Stimulated activated effector memory CD8-positive, alpha-beta T cell treated with anti-CD3 and anti-CD28 coated beads, Interleukin-12 subunit alpha, Interleukin-12 subunit beta, amount 100 ng/mL, for 72 hours (primary cell): ENCODE measurements at regions not wholly inside any gene's neighbourhood (a gene's known extent, or its start where the extent isn't known, plus 50 kb on each side); places are given as distances from the start of the nearest gene placed in this dataset.
"Not testable (repeated sequence)": the region's sequence is repeated elsewhere in the genome, so short reads cannot be mapped to it uniquely, and the experiment has no call there.

Source experiments
- ATAC-seq: fragments of 150-1000 bp; cut with Tn5 transposase; 2 replicates; pipeline ENCODE4 v1.10.0; 2021
- DNase-seq, 2 donors: peaks; one replicate each; pipeline ENCODE4 v3.0.0; 2021 to 2022; ENCODE audit warnings: low spot score in 2 of 2
- H3K27ac Mint-ChIP-seq: one replicate; pipeline ENCODE4 v1.8.0; 2022; ENCODE audit warnings: mild to moderate bottlenecking, mixed read lengths
- H3K36me3 Mint-ChIP-seq: one replicate; pipeline ENCODE4 v1.8.0; 2022; ENCODE audit warnings: mild to moderate bottlenecking, mixed read lengths
- H3K4me1 Mint-ChIP-seq: one replicate; pipeline ENCODE4 v1.8.0; 2022; ENCODE audit warnings: mixed read lengths
- H3K4me3 Mint-ChIP-seq: one replicate; pipeline ENCODE4 v1.8.0; 2022; ENCODE audit warnings: mild to moderate bottlenecking, mixed read lengths
- H3K9me3 Mint-ChIP-seq: one replicate; pipeline ENCODE4 v1.8.0; 2022; ENCODE audit warnings: mixed read lengths

DNA sequence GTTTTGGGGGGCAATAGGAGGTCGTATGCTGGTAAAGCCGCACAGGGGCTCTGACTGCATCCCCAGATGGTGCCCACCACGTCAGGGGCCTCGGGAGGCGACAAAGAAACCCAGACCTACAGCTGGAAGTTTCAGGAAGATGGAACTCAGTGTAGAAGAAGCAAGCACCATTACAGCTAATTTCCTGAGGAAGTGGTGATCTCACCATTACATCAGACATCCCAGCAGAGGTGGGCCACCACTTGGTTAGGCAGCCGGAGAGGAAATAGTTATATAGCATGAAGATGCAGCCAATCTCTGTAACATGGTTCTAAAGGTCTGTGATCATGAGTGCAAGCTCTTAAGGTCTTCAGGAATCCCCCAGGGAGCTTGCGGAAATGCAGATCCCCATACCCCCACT is 127.3 kb upstream of the PCBD1 start:
- Mint-ChIP-seq H3K4me1 (no peaks in the 10 kb centered on the region), H3K9me3 (no peaks in the 10 kb centered on the region), H3K27ac (no peak overlapping the region), H3K4me3 (no peak overlapping the region), H3K36me3 (no peaks in the 10 kb centered on the region)
- no peak for DNase-seq
- no peak for ATAC-seq

DNA sequence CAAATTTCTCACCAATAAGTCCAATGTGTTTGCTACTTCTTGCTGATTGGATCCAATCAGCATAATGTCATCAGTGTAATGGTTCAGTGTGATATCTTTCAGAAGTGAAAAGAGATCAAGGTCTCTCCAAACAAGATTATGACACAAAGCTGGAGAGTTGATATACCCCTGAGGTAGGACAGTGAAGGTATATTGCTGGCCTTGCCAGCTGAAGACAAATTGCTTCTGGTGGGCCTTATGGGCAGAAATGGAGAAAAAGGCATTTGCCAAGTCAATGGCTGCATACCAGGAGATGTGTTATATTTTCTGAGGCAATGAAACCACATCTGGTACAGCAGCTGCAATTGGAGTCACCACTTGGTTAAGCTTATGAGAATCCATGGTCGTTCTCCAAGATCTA is 131.7 kb upstream of the PCBD1 start:
- not testable (repeated sequence) for H3K4me1 Mint-ChIP-seq, H3K27ac Mint-ChIP-seq, H3K36me3 Mint-ChIP-seq, H3K4me3 Mint-ChIP-seq, DNase-seq, ATAC-seq, H3K9me3 Mint-ChIP-seq

DNA sequence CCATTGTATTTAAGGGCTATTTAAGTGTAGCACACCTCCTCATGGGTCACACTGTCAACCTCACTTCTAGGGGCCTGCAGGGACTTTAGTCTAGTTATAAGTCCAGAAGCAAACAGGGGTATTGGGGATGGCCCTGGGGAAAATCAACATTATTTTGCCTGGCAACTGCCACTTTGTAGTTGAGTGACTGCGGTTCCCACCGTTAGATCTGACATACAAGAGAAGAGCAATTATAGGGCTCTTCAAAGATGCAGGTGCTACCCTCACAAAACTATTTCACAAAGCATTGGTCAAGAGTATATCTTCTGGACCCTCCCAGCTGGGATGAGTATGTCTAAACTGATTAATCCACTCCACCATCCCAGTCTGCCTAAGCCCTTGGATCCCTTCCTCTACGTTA is 133.0 kb upstream of the PCBD1 start:
- no peak for ATAC-seq

DNA sequence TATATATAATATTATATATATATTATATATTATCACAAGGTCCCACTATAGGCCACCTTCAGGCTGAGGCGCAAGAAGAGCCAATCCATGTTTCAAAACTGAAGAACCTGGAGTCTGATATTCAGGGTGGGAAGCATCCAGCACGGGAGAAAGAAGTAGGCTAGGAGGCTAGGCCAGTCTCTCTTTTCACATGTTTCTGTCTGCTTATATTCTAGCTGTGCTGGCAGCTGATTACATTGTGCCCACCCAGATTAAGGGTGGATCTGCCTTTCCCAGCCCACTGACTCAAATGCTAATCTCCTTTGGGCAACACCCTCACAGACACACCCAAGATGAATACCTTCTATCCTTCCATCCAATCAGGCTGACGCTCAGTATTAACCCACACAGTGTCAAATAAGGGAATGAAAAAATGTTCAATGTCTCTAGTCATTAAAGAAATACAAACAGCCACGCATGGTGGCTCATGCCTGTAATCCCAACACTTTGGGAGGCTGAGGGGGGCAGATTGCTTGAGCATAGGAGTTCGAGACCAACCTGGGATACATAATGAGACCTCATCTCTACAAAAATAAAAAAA is 135.4 kb upstream of the PCBD1 start:
- DNase-seq, result no peak
- H3K4me3 Mint-ChIP-seq, result no peak overlapping the region
- H3K4me1 Mint-ChIP-seq, result no peaks in the 10 kb centered on the region
- no peak for ATAC-seq
- H3K36me3 Mint-ChIP-seq, result no peaks in the 10 kb centered on the region
- no peak overlapping the region for H3K27ac Mint-ChIP-seq
- no peaks in the 10 kb centered on the region for H3K9me3 Mint-ChIP-seq

More for the DNA sequence above, 133.0 kb upstream of the PCBD1 start:
- no peaks in the 10 kb centered on the region for H3K9me3 Mint-ChIP-seq
- H3K4me3 Mint-ChIP-seq, result no peak overlapping the region
- DNase-seq, result no peak
- no peak overlapping the region for H3K27ac Mint-ChIP-seq
- no peaks in the 10 kb centered on the region for H3K4me1 Mint-ChIP-seq
- H3K36me3 Mint-ChIP-seq, result no peaks in the 10 kb centered on the region

DNA sequence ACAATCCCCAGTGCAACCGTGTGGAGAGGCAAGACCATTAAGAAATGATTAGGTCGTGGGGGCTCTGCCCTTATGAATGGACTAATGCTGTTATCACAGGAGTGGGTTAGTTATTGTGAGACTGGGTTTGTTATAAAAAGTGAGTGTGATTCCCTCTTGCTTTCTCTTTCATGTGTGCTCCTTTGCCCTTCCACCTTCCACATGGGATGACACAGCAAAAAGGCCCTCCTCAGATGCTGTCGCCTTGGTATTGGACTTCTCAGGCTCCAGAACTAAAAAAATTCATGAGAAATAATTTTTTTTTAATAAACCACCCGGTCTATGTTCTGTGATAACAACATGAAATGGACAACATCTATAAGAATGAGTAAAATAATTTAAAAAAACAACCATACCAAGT is 136.1 kb upstream of the PCBD1 start:
- no peaks in the 10 kb centered on the region for H3K9me3 Mint-ChIP-seq
- no peak for ATAC-seq
- H3K4me1 Mint-ChIP-seq, result no peaks in the 10 kb centered on the region
- no peaks in the 10 kb centered on the region for H3K36me3 Mint-ChIP-seq
- no peak overlapping the region for H3K4me3 Mint-ChIP-seq
- no peak for DNase-seq
- no peak overlapping the region for H3K27ac Mint-ChIP-seq

DNA sequence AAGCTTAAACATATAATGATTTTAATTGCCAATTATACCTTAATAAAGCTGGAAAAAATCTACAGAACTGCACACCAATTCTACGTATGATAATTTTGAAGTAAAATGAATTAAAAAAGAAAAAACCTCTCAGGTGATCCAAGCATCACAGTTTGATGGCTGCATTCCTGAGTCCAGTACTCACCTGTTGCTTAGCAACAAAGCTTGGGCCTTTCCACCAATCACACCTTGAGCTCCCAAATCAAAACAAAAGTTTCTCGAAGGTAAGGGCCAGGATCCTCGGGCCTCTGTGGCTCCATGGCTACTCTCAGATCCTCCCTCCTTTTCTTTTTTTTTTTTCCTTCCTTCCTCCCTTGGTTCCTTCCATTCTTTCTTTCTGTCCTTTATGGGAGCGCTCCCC is 137.2 kb upstream of the PCBD1 start:
- no peaks in the 10 kb centered on the region for H3K4me1 Mint-ChIP-seq
- no peak for ATAC-seq
- no peaks in the 10 kb centered on the region for H3K9me3 Mint-ChIP-seq
- no peak overlapping the region for H3K4me3 Mint-ChIP-seq
- no peak overlapping the region for H3K27ac Mint-ChIP-seq
- no peak for DNase-seq
- H3K36me3 Mint-ChIP-seq, result no peaks in the 10 kb centered on the region

DNA sequence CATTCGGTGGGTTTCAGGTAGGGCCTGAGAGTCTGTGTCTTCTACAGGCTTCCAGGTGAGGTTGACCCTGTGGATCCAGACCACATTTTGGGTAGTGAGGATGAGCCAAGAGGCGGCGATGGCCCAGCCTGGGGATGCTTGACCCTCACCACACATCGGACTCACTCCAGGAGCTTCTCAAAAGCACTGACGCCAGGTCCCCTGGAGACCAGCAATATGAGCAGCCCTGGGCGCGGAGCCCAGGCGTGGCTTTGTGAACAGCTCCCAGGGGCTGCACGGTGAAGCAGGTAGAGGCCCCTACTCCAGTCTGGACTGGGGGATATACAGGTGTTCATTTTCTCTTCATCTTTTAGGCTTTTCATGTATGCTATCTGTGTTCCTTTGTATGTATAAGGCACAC is 139.7 kb upstream of the PCBD1 start:
- Mint-ChIP-seq H3K9me3 (no peaks in the 10 kb centered on the region), H3K4me1 (no peaks in the 10 kb centered on the region), H3K4me3 (no peak overlapping the region), H3K27ac (no peak overlapping the region), H3K36me3 (no peaks in the 10 kb centered on the region)
- no peak for ATAC-seq
- DNase-seq, result no peak

DNA sequence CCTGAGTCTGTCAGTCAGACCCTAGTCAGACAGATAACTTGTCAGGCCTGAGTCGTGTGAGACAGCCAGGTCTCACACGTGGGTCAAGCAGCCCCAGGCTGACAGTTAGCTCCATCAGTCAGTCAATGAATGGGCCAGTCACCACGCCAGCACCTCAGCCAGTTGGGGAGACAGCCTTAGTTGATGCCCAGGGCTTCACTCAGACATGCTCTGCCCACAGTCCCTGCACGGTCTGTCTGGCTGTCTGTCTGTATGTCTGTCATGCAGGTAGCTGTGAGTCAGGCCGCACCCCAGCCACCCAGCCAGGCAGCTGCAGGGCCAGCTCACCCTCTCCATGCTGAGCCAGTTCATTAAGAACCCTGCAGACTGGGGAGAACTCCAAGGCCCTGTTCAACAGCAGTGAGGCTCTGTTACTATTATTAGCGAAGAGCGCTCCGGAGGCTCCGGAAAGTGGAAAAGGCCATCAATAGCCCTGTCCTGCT is 141.1 kb upstream of the PCBD1 start:
- H3K9me3 Mint-ChIP-seq, result no peaks in the 10 kb centered on the region
- DNase-seq (no peak), ATAC-seq (peak; percentile 17)
- H3K27ac Mint-ChIP-seq, result no peak overlapping the region
- H3K4me3 Mint-ChIP-seq, result no peak overlapping the region
- no peaks in the 10 kb centered on the region for H3K36me3 Mint-ChIP-seq
- H3K4me1 Mint-ChIP-seq, result no peaks in the 10 kb centered on the region

DNA sequence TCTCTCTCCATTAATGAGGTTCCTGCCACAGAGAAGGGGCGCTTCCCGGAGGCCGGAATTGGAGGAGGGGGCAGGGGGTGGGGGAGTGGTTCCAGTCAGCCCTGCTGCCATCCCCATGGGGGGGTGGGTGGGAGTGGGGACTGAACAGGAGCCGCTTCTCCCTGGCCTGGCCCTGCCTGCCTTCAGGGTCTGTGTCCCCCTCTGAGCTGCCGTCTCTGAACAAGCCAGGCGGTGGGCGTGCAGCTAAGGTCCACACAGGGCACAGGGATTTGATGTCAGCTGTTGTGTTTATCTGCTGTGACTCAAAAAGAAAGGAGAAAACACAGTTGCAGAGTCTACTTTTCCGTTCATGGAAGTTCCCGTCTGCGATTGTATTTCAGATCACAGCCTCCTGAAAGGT is 141.5 kb upstream of the PCBD1 start:
- DNase-seq, result no peak
- Mint-ChIP-seq H3K4me1 (no peaks in the 10 kb centered on the region), H3K27ac (no peak overlapping the region), H3K4me3 (no peak overlapping the region), H3K36me3 (no peaks in the 10 kb centered on the region), H3K9me3 (no peaks in the 10 kb centered on the region)
- ATAC-seq, result no peak

DNA sequence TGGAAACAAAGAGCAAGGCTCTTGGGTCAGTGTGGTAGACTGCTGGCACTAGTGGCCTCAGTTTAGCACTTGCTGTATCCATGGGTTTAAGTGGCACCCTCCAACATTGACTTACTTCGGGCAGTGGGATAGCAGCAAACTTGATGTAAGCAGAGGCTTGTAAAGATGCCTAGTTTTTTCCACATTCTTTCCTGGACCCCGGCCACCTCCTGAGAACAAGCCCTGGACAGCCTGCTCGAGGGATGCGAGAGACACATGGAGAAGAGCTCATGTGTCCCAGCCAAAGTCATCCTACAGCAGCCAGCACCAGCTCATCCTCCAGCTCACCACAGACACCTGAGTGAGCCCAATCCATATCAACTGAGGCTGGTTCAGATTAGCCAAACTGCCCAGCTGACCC is 142.7 kb upstream of the PCBD1 start:
- no peak overlapping the region for H3K4me3 Mint-ChIP-seq
- no peak for DNase-seq
- no peaks in the 10 kb centered on the region for H3K36me3 Mint-ChIP-seq
- ATAC-seq, result no peak
- H3K27ac Mint-ChIP-seq, result no peak overlapping the region
- no peaks in the 10 kb centered on the region for H3K4me1 Mint-ChIP-seq
- H3K9me3 Mint-ChIP-seq, result no peaks in the 10 kb centered on the region

DNA sequence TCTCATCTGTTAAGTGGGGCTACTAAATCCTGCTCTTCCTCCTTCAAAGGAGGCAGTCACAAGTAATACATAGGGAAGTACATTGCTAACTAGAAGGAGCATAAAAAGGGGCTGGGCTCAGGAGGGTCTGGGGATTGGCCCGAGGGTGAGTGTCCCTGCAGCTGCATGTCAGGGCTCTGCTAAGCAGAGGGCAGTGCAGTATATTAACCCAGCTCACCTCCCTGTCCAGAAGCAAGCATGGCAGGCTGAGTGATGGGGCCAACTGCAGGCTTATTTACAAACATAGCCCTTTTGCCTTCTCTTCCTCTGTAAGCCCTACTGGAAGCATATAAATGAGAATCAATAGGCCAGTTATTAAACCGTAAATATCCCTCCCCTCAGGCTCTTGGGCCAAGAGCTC is 143.2 kb upstream of the PCBD1 start:
- no peak overlapping the region for H3K4me3 Mint-ChIP-seq
- ATAC-seq (no peak), DNase-seq (no peak)
- no peaks in the 10 kb centered on the region for H3K9me3 Mint-ChIP-seq
- no peaks in the 10 kb centered on the region for H3K4me1 Mint-ChIP-seq
- H3K27ac Mint-ChIP-seq, result no peak overlapping the region
- no peaks in the 10 kb centered on the region for H3K36me3 Mint-ChIP-seq

DNA sequence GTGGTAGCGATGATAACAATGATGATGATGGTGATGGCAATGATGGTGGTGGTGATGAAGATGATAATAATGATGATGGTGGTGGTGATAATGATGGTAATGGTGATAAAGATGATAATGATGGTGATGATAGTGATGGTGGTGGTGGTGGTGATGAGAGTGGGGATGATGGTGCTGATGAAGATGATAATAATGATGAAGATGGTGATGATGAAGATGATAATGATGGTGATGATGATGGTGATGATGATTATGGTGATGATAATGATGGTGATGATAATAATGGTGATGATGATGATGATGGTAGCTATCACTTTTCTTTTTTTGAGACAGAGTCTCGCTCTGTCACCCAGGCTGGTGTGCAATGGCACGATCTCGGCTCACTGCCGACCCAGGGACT is 144.5 kb upstream of the PCBD1 start:
- no peaks in the 10 kb centered on the region for H3K9me3 Mint-ChIP-seq
- no peaks in the 10 kb centered on the region for H3K36me3 Mint-ChIP-seq
- DNase-seq (no peak), ATAC-seq (no peak)
- H3K4me3 Mint-ChIP-seq, result no peak overlapping the region
- H3K27ac Mint-ChIP-seq, result no peak overlapping the region
- no peaks in the 10 kb centered on the region for H3K4me1 Mint-ChIP-seq

DNA sequence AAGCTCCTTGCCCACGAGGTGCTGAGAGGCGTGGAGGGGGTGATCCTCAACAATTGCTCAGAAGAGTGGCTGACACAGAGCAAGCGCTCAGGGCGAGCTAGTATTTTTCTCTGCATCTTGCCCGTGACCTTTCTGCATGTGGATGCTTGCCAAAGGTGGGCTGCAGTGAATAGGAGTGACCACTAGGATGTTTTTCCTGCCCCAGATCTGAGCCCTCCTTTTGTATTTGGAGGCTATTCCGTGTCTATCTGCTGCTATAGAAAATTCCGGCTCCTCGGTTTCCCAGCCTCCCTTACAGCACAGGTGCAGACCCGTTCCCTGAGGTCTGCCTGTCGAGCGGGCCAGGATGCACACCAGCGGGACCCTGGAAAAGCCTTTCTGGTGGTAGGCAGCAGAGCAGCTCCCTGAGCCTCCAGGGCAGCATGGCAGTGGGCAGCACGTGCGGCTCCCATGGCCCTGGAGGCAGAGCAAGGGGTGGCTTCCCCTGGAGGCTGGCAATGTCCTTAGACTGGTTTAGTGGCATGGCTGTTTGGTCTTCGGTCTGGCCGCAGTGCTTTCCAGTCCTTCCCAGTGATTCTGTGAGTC is 145.1 kb upstream of the PCBD1 start:
- H3K9me3 Mint-ChIP-seq, result no peaks in the 10 kb centered on the region
- no peak for ATAC-seq
- no peak for DNase-seq
- H3K4me3 Mint-ChIP-seq, result no peak overlapping the region
- no peaks in the 10 kb centered on the region for H3K36me3 Mint-ChIP-seq
- H3K4me1 Mint-ChIP-seq, result no peaks in the 10 kb centered on the region
- H3K27ac Mint-ChIP-seq, result no peak overlapping the region

DNA sequence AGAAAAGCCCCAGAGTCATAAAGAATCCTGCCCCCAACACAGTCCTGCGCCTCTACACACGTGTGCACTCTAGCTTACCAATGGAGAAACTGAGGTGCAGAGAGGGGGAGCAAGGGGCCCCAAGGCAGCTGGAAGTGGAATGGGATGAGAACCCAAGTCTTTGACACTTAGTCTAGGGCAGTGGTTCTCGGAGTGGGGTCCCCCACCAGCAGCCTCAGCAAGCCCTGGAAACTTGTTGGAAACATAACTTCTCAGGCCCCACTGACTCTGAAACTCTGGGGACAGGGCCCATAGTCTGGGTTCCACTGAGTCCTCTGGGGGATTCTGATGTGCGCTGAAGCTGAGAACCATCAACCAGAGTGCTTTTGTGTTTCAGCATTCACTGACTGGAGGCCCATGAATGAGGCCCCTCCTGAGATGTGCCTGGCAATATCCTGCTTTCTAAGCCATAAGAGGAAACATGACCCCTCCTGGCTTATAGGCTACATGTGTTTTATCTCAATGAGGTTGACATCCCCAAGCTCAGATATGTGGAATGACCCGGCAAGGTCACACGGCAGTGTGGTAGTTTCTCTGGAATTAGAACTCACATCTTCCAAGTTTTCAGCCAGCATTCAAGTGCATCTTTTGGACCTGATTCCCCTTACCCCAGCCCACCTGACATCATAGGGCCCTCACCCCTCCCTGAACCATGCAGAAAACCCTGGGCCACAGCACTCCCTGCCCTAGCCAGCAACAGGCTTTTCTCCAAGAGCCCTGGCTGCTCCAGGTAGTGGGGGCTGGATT is 147.3 kb upstream of the PCBD1 start:
- no peaks in the 10 kb centered on the region for H3K9me3 Mint-ChIP-seq
- H3K4me3 Mint-ChIP-seq, result no peak overlapping the region
- no peak overlapping the region for H3K27ac Mint-ChIP-seq
- ATAC-seq (no peak), DNase-seq (no peak)
- no peaks in the 10 kb centered on the region for H3K4me1 Mint-ChIP-seq
- H3K36me3 Mint-ChIP-seq, result no peaks in the 10 kb centered on the region

DNA sequence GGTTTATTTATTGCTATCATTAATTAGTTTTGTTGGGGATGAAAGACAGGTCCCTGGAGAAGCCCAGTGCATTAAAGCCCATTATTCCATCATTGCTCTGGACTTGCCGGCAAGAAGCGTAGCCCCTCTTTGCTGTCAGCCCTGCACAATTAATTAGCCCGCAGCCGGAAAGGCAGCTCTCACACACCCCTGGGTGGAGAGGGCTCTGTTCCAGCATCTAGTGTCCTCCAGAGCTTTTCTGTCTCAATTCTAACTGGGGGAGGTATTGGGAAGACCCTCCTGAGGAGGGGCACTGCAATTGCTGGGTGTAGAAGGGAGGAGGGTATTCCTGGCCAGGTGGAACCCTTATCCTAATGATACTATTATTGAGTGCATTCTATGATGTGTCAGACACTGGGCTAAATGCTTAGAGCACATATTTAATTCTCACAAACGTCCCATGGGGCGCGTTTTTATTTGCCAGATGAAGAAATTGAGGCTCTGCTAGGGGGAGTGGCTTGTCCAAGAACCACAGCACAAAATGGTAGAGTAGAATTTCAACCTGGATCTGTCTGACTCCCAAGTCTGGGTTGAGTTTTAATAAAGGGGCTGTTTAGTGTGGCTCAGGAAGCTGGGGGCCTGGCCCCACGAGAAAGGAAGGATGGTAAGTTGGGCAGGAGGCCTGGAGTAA is 148.1 kb upstream of the PCBD1 start:
- no peak overlapping the region for H3K4me3 Mint-ChIP-seq
- H3K27ac Mint-ChIP-seq, result no peak overlapping the region
- DNase-seq (no peak), ATAC-seq (no peak)
- no peaks in the 10 kb centered on the region for H3K36me3 Mint-ChIP-seq
- no peaks in the 10 kb centered on the region for H3K9me3 Mint-ChIP-seq
- H3K4me1 Mint-ChIP-seq, result no peaks in the 10 kb centered on the region
